Chondrocyte (in vitro differentiated cells): ENCODE measurements at regions not wholly inside any gene's neighbourhood (a gene's known extent, or its start where the extent isn't known, plus 50 kb on each side); places are given as distances from the start of the nearest gene placed in this dataset.
A peak's percentile ranks its signal among the peaks of the same experiment; 100 is the strongest.
"Not testable (repeated sequence)": the region's sequence is repeated elsewhere in the genome, so short reads cannot be mapped to it uniquely, and the experiment has no call there.

Experiments used
- DNase-seq: peaks from one replicate; pipeline ENCODE4 v3.0.0; 2021; ENCODE audit warnings: mixed read lengths, low spot score
- H3K27ac Mint-ChIP-seq: one replicate; pipeline ENCODE4 v1.8.0; 2021; ENCODE audit warnings: mild to moderate bottlenecking, moderate library complexity, mixed read lengths; ENCODE audit not compliant: unreplicated experiment
- H3K27me3 Mint-ChIP-seq: 2 replicates; pipeline ENCODE4 v1.8.0; 2021; ENCODE audit warnings: low read depth, mixed read lengths
- H3K36me3 Mint-ChIP-seq: 2 replicates; pipeline ENCODE4 v1.8.0; 2021; ENCODE audit warnings: low read depth, mixed read lengths
- H3K4me1 Mint-ChIP-seq: 2 replicates; pipeline ENCODE4 v1.8.0; 2021; ENCODE audit warnings: low read depth, mild to moderate bottlenecking, mixed read lengths
- H3K4me3 Mint-ChIP-seq: one replicate; pipeline ENCODE4 v1.8.0; 2021; ENCODE audit warnings: mild to moderate bottlenecking, moderate library complexity, mixed read lengths; ENCODE audit not compliant: unreplicated experiment
- H3K9me3 Mint-ChIP-seq: 2 replicates; pipeline ENCODE4 v1.8.0; 2021; ENCODE audit warnings: low read depth, mixed read lengths
- TF ChIP-seq, protein P1 (sequence below): fragments of 200-600 bp; sonication (generic); IDR thresholded peaks from 2 replicates; pipeline ENCODE4 v1.5.0; 2021; ENCODE audit warnings: antibody characterized with exemption, mild to moderate bottlenecking, moderate library complexity

DNA sequence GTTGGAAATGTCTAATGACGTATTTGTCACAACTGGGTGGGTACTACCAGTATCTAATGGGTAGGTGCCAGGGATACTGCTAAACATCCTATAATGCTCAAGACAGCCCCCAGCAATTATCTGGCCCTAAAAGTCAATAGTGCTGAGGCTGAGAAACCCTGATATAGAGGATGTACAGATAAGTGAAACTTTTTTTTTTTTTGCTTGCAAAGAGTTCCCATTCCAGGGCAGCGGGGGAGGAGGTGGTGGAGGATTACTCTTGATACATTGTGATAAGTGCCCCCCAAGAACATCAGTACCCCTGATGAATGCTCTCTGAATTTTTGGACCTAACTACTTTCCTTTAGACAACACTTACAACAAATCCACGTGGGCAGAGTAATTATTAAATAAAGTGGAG, 329.7 kb upstream of the SPRED2 start:
- peaks cover 7% of the 10 kb centered on the region for H3K36me3 Mint-ChIP-seq
- peaks cover 29% of the 10 kb centered on the region for H3K27me3 Mint-ChIP-seq
- TF ChIP-seq, protein P1, sequence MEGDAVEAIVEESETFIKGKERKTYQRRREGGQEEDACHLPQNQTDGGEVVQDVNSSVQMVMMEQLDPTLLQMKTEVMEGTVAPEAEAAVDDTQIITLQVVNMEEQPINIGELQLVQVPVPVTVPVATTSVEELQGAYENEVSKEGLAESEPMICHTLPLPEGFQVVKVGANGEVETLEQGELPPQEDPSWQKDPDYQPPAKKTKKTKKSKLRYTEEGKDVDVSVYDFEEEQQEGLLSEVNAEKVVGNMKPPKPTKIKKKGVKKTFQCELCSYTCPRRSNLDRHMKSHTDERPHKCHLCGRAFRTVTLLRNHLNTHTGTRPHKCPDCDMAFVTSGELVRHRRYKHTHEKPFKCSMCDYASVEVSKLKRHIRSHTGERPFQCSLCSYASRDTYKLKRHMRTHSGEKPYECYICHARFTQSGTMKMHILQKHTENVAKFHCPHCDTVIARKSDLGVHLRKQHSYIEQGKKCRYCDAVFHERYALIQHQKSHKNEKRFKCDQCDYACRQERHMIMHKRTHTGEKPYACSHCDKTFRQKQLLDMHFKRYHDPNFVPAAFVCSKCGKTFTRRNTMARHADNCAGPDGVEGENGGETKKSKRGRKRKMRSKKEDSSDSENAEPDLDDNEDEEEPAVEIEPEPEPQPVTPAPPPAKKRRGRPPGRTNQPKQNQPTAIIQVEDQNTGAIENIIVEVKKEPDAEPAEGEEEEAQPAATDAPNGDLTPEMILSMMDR, result no peak
- peaks cover 9% of the 10 kb centered on the region for H3K9me3 Mint-ChIP-seq
- no peaks in the 10 kb centered on the region for H3K4me1 Mint-ChIP-seq
- no peak for DNase-seq
- H3K4me3 Mint-ChIP-seq, result no peak overlapping the region
- no peak overlapping the region for H3K27ac Mint-ChIP-seq

DNA sequence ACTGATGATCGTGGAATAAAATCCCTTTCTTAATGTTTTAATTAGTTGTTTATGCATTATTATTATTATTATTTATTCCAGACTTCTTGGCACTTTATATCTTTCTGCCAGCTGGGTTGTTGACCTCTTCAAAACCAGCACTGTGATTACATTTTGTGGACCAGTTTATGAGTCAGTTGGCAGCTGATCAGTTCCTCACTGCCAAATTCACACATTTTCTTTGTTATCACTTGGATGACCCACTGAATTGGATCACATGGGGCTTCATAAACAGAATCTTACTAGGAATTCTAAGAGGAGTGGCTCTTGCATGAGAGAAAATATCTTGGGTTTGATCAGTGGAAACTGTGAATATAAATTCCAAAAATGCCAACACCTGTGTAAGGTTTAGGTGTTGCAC, 321.8 kb upstream of the SPRED2 start:
- no peak for DNase-seq
- H3K27ac Mint-ChIP-seq, result no peak overlapping the region
- H3K4me3 Mint-ChIP-seq, result no peak overlapping the region
- H3K36me3 Mint-ChIP-seq, result peaks cover 7% of the 10 kb centered on the region
- H3K4me1 Mint-ChIP-seq, result peaks cover 7% of the 10 kb centered on the region
- H3K27me3 Mint-ChIP-seq, result peaks cover 6% of the 10 kb centered on the region
- peaks cover 9% of the 10 kb centered on the region for H3K9me3 Mint-ChIP-seq
- TF ChIP-seq, protein P1, result no peak

DNA sequence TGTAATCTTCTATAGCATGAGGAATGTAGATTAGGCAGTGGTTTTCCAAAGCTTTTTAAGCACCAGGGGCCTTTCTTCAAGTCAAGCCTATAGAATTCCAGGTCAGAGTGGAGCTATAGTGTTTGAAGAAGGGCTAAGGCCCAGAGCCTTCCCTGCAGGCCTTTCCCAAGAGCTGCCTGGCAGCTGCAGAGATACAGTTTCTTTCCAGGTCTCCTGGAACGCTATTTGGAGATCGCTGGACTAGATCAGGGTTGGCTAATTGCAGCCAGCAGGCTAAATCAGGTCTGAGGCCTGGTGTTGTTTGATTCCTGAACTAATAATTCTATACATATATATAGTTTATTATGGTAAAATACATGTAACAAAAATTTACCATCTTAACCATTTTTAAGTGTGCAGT, 319.0 kb upstream of the SPRED2 start:
- TF ChIP-seq, protein P1, result no peak
- peaks cover 19% of the 10 kb centered on the region for H3K4me1 Mint-ChIP-seq

DNA sequence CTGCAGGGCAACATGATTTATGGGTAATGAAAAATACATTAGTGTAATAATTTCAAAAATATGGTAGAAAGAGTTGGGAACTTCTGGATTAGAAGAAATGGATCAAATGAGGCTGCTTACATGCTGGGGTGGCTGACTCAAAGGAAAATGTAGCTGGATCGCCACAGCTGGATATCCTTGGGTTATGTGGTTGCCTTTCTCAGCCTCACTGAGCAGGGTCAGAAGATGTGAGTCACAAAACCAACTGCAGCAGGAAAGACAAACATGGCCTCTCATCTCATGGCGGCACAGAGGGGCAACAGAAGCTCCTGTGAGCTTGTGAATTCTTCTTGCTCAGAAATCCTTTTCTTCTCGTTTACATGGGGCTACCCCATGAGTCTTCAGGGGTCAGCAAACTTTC, 317.1 kb upstream of the SPRED2 start:
- Mint-ChIP-seq H3K9me3 (no peaks in the 10 kb centered on the region), H3K36me3 (no peaks in the 10 kb centered on the region), H3K4me1 (peaks cover 19% of the 10 kb centered on the region), H3K27ac (peak overlapping the region; percentile 64), H3K4me3 (no peak overlapping the region), H3K27me3 (peaks cover 3% of the 10 kb centered on the region)
- DNase-seq, result no peak
- TF ChIP-seq, protein P1, result no peak

More for the DNA sequence above, 319.0 kb upstream of the SPRED2 start:
- no peaks in the 10 kb centered on the region for H3K36me3 Mint-ChIP-seq
- no peaks in the 10 kb centered on the region for H3K27me3 Mint-ChIP-seq
- no peak for DNase-seq
- no peak overlapping the region for H3K27ac Mint-ChIP-seq
- H3K4me3 Mint-ChIP-seq, result no peak overlapping the region
- no peaks in the 10 kb centered on the region for H3K9me3 Mint-ChIP-seq

DNA sequence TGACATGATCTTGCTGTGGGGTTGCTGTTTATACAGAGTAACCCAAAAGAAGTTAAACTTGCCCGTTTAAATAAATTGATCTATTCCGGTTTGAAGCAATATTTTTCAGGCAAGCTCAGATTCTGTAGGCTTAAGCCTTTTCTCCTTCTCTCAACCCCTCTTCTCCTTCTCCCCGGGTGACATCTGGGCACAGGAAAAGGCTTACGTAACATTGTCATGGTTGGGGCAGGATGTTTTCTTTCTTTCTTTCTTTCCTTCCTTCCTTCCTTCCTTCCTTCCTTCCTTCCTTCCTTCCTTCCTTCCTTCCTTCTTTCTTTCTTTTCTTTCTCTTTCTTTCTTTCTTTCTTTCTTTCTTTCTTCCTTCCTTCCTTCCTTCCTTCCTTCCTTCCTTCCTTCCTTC, 315.5 kb upstream of the SPRED2 start:
- not testable (repeated sequence) for H3K36me3 Mint-ChIP-seq, H3K27ac Mint-ChIP-seq, H3K9me3 Mint-ChIP-seq, H3K4me3 Mint-ChIP-seq, DNase-seq, H3K27me3 Mint-ChIP-seq
- peaks cover 19% of the 10 kb centered on the region for H3K4me1 Mint-ChIP-seq

DNA sequence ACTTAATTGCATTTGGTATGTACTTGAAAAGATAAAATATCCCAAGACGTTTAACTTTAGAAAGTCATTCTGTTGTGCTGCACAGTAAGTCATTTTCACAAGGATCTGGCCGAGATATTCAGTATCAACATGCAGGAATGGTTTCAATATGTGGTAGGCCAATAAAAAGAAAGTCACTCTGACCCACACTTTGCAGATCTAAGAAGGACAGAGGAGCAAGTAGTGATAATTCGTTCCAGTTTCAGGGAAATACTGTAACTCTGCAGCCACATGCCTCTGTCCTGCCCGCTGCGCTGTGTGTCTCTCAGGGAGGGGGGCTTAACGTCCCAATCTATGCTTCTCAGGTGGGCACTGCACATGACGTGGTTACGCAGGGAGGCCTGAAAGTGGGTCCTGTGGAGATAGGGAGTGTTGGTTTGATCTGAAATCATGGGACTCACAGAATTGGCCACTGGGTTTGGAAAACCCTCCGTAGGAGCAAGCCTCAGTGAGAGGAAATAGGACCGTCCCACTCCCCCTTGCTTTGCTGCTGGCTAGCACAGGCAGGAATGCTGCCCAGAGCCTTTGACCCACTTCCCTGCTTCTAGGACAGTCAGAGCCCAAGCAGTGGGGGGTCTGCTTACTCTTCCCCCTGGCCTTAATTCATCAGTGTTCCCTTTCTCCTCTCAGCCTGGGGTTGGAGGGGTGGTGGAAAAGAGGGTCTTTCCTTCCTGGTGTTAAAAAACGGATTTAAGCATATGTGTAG, 314.7 kb upstream of the SPRED2 start:
- no peak overlapping the region for H3K4me3 Mint-ChIP-seq
- peaks cover 19% of the 10 kb centered on the region for H3K4me1 Mint-ChIP-seq
- DNase-seq, result no peak
- peaks cover 5% of the 10 kb centered on the region for H3K27me3 Mint-ChIP-seq
- no peak overlapping the region for H3K27ac Mint-ChIP-seq
- H3K36me3 Mint-ChIP-seq, result no peaks in the 10 kb centered on the region
- H3K9me3 Mint-ChIP-seq, result no peaks in the 10 kb centered on the region
- TF ChIP-seq, protein P1, result no peak
